ENCODE measurements at regions not wholly inside any gene's neighbourhood (a gene's known extent, or its start where the extent isn't known, plus 50 kb on each side); places are given as distances from the start of the nearest gene placed in this dataset.

DNA sequence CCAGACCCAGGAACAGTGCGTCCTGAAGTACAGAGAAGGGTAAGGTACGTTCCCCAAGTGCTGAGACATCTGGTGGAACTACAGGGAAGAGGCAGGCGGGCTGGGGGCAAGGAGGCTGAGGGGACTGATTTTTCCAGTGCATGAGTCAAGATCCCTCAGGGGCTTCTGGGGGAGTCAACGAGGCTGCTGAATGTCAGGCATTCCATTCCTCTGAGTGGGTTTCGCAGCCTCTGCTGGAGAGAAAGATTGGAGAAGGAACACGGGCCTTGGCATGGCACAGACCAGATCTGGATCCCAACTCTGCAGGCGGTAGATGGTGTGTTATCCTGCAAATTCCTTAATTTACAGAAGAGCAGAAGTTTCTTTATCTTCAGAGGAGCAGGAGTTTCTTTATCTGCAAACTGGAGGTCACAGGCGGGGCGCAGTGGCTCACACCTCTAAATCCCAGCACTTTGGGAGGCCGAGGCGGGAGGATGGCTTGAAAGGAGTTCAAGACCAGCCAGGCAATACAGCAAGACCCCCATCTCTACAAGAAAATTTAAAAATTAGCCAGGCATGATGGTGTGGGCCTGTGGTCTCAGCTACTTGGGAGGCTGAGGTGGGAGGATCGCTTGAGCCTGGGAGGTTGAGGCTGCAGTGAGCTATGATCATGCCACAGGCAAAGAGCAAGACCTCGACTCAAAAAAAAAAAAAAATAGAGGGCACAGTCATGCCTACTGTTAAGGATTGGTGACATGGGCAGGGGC is 132.6 kb upstream of the MAP1LC3B2 start:
- Mint-ChIP-seq H3K27ac (ENCODE audit: unreplicated experiment) (peak overlapping the region; percentile 4), H3K9me3 (ENCODE audit: unreplicated experiment) (no peaks in the 10 kb centered on the region), H3K4me1 (ENCODE audit: unreplicated experiment) (peaks cover 13% of the 10 kb centered on the region), H3K27me3 (ENCODE audit: unreplicated experiment) (peaks cover 4% of the 10 kb centered on the region), H3K4me3 (ENCODE audit: unreplicated experiment) (no peak overlapping the region), H3K36me3 (ENCODE audit: low read depth, unreplicated experiment) (no peaks in the 10 kb centered on the region)
- DNase-seq (ENCODE audit: low spot score): peak; percentile 13
- TF ChIP-seq CTCF (IDR thresholded peaks at IDR 0.05; ENCODE audit: unreplicated experiment): no peak

DNA sequence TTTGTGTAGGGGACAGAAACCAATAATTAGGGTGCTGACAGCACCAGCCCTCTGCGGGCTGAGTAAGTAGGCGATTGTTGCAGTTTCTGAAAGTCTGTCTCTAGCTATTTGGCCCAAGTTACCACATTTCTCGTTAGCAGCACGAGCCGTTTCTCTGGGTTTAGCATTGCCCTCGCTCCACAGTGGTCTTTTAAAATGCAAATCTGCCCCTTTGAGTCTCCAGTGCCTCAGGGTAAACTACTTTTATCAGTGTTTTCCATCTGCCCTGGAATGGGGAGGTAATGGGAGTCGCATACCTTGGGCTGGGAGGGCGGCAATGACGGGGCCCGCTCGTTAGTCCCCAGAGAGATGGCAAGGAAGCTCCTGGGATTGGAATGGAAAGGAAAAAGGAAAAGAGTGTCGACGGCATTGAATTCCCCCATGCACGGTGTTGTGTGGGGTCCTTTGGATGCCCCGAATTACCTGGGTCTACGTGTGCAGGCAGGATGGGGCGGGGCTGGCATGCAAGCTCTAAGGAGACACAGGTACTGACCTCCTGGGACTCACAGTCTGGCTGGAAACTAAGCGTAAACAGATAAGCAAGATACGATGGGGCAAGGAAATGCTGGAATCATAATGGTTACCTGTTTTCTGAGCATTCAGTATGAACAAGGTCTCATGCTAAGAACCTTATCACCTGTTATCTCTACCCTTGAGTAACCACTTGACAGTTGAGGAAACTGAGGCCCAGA is 131.8 kb upstream of the MAP1LC3B2 start:
- Mint-ChIP-seq H3K27ac (ENCODE audit: unreplicated experiment) (no peak overlapping the region), H3K4me3 (ENCODE audit: unreplicated experiment) (no peak overlapping the region), H3K9me3 (ENCODE audit: unreplicated experiment) (no peaks in the 10 kb centered on the region), H3K27me3 (ENCODE audit: unreplicated experiment) (peaks cover 6% of the 10 kb centered on the region), H3K4me1 (ENCODE audit: unreplicated experiment) (peaks cover 13% of the 10 kb centered on the region), H3K36me3 (ENCODE audit: low read depth, unreplicated experiment) (no peaks in the 10 kb centered on the region)
- TF ChIP-seq CTCF (IDR thresholded peaks at IDR 0.05; ENCODE audit: unreplicated experiment): no peak
- DNase-seq (ENCODE audit: low spot score): no peak

- Mint-ChIP-seq H3K36me3 (ENCODE audit: low read depth, unreplicated experiment) (no peaks in the 10 kb centered on the region), H3K9me3 (ENCODE audit: unreplicated experiment) (no peaks in the 10 kb centered on the region), H3K27me3 (ENCODE audit: unreplicated experiment) (peaks cover 7% of the 10 kb centered on the region), H3K27ac (ENCODE audit: unreplicated experiment) (no peak overlapping the region), H3K4me3 (ENCODE audit: unreplicated experiment) (no peak overlapping the region), H3K4me1 (ENCODE audit: unreplicated experiment) (peaks cover 13% of the 10 kb centered on the region)
- DNase-seq (ENCODE audit: low spot score): no peak
- TF ChIP-seq CTCF (IDR thresholded peaks at IDR 0.05; ENCODE audit: unreplicated experiment): no peak
Measured at GRCh38 chr12:116429826-116430360, 129.3 kb upstream of the MAP1LC3B2 start.

- peaks cover 7% of the 10 kb centered on the region for H3K27me3 Mint-ChIP-seq (ENCODE audit: unreplicated experiment)
- no peaks in the 10 kb centered on the region for H3K36me3 Mint-ChIP-seq (ENCODE audit: low read depth, unreplicated experiment)
- H3K4me1 Mint-ChIP-seq (ENCODE audit: unreplicated experiment): peaks cover 13% of the 10 kb centered on the region
- H3K9me3 Mint-ChIP-seq (ENCODE audit: unreplicated experiment): no peaks in the 10 kb centered on the region
- H3K4me3 Mint-ChIP-seq (ENCODE audit: unreplicated experiment): no peak overlapping the region
- H3K27ac Mint-ChIP-seq (ENCODE audit: unreplicated experiment): no peak overlapping the region
- no peak for DNase-seq (ENCODE audit: low spot score)
- TF ChIP-seq CTCF (IDR thresholded peaks at IDR 0.05; ENCODE audit: unreplicated experiment): no peak
Measured at GRCh38 chr12:116430911-116431565, 128.1 kb upstream of the MAP1LC3B2 start.

All from endothelial cell (in vitro differentiated cells).